NCI-H1048 (cell line): ENCODE measurements at regions not wholly inside any gene's neighbourhood (a gene's known extent, or its start where the extent isn't known, plus 50 kb on each side); places are given as distances from the start of the nearest gene placed in this dataset.
"Not testable (repeated sequence)": the region's sequence is repeated elsewhere in the genome, so short reads cannot be mapped to it uniquely, and the experiment has no call there.

Source experiments
- DNase-seq: peaks from one replicate; lab custom pipeline; 2025; lab: John Stamatoyannopoulos, UW

DNA sequence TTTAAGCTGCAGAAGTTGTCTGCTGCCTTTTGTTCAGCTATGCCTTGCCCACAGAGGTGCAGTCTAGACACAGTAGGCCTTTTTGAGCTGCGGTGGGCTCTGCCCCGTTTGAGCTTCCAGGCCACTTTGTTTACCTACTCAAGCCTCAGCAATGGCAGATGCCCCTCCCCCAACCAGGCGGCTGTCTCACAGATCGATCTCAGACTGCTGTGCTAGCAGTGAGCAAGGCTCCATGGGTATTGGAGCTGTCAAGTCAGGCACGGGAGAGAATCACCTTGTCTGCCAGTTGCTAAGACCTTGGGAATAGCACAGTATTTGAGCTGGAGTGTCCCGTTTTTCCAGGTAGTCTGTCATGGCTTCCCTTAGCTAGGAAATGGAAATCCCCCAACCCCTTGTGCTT lies 587.8 kb upstream of the CLINT1 start:
- DNase-seq: not testable (repeated sequence)

- DNase-seq: not testable (repeated sequence)
Observed at GRCh38 chr5:158439204-158439603, 580.3 kb upstream of the CLINT1 start.

GRCh38 chr5:158436271-158437065 lies 577.5 kb upstream of the CLINT1 start:
- DNase-seq: no peak

- DNase-seq: no peak
Observed at GRCh38 chr5:158435161-158435616, 576.2 kb upstream of the CLINT1 start.

GRCh38 chr5:158434749-158435148 lies 575.8 kb upstream of the CLINT1 start:
- no peak for DNase-seq

DNA sequence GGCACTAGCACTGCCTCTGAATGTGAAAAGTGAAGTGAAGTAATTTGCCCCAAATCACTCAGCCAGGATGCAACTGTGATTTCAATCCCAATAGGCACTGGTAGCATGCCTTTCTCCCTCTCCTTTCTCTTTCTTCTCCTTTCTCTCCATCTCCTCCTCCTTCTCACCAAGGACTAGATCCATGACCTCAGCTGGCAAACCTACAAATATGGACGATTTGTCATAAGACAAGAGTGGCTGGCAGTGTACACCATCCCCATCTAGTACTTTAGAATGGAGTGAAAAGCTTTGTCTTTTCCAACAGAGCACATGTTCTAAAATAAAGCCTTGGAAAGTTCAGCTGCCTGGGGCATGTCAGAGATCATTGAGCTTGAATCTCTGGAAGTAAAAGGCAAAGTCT lies 574.7 kb upstream of the CLINT1 start:
- no peak for DNase-seq

DNA sequence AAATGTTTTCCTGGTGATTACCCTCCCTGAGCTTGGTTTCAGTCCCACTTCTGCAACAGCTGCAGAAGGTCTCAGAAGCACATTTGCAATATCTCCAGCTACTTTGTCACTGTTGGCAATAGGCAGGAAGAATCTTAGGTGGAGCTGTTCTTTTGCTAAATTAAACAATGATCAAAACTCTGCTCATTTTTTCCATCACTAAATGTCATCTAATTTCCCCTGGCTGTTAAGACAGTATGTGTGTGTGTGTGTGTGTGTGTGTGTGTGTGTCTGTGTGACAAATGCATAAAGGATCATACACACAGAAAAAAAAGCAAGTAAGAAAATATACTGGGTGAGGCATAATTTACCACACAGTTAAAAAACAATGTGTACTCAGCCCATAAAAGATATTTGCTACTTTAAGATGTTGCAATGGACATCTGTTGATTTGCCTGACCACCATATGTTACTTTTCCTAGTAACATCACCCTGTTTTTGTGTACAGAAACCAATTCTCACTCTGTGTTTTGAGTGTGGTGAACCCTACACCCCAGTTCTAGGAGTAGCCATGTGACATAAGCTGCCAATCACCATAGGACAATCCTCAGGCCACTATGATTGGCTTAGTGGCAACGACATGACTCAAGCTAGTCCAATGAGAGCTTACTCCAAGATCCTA lies 572.6 kb upstream of the CLINT1 start:
- DNase-seq: no peak

GRCh38 chr5:158430798-158431167 lies 571.8 kb upstream of the CLINT1 start:
- no peak for DNase-seq

DNA sequence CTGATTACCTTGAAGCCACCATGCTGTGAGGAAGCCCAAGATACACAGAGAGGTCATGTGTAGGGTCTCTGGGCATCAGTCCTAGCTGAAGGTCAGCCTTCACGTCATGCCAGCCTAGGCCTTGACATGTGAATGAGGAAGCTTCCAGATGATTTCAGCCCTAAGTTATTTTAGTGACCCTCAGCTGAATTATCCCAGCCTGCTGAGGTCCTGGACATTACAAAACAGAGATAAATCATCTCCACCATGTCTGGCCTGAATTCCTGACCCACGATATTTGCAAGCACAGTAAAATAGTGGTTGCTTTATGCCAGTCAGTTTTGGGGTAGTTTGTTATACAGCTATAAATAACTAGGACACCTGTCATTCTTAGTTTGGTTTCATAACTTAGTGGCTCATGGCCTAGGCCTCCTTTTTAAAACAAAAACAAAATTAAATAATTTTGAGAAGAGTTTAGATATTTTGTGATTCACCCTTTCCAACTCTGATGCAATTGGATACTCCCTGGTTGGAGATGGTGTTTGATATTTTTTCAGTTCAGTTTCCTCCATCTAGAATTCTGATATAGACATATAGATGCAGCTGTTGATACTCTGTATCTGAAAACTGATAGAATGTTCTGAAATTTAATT lies 571.3 kb upstream of the CLINT1 start:
- DNase-seq: no peak

DNA sequence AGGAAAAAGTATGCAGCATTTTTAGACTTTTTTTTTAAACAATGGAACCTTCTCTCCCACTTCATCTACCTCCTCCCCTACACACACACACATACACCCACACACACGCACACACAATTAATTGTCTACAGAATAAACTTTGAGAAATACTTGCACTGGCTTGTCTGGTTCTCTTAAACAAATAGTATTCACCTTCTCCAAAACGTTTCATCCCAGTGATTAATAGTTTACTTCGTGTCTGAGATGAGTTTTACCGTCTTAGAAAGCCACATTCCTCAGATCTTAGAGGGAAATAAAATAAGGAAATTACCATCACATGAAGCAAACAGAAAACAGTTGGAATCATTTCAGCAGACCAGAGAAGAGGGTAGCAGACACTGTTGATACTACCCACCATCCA lies 570.6 kb upstream of the CLINT1 start:
- no peak for DNase-seq

- no peak for DNase-seq
Observed at GRCh38 chr5:158423623-158424200, 564.8 kb upstream of the CLINT1 start.

- DNase-seq: no peak
Observed at GRCh38 chr5:158422653-158423515, 563.9 kb upstream of the CLINT1 start.

GRCh38 chr5:158421319-158421718 lies 562.4 kb upstream of the CLINT1 start:
- no peak for DNase-seq

DNA sequence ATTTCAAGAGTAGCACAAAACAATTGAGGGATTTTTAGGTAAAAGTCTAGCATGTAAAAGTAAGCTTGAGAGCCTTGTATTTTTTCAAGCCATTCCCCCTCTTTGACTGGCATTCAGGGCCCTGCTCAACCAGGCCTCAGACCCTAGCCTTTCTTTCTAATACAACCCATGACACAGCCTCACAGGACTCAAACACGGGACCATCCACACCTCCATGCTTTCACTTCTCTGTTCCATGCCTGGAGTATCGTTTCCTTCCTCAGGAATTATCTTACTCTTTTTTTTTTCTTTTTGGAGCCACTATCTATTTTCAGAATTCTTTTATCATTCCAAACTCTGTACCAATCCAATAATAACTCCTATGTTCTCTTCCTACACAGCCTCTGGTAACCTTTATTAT lies 560.2 kb upstream of the CLINT1 start:
- DNase-seq: no peak

- DNase-seq: no peak
Observed at GRCh38 chr5:158414780-158415179, 555.8 kb upstream of the CLINT1 start.

GRCh38 chr5:158414333-158414762 lies 555.4 kb upstream of the CLINT1 start:
- DNase-seq: no peak

GRCh38 chr5:158413122-158413680 lies 554.3 kb upstream of the CLINT1 start:
- DNase-seq: no peak

- DNase-seq: no peak
Observed at GRCh38 chr5:158410976-158411375, 552.0 kb upstream of the CLINT1 start.

DNA sequence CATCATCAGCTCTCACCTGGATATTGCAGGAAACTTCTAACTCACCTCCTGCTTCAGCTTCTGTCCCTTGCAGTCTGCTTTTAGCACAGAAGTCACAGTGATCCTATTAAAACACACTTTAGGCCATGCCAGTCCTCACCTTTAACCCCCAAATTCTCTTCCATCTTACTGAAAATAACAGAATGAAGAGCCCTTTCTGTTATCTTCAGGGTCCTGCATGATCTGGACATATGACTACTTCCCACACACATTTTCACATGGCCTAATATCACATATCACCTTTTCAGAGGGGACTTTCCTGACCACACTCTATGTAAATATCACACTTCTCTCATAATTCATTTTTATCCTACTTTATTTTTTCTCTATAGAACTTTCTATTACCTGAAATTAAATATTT lies 550.6 kb upstream of the CLINT1 start:
- no peak for DNase-seq

- no peak for DNase-seq
Observed at GRCh38 chr5:158407824-158408195, 548.9 kb upstream of the CLINT1 start.
